HepG2 (cell line): ENCODE measurements at regions not wholly inside any gene's neighbourhood (a gene's known extent, or its start where the extent isn't known, plus 50 kb on each side); places are given as distances from the start of the nearest gene placed in this dataset.

Experiments
- ATAC-seq: fragments of 200-7000 bp; cut with Tn5 transposase; 3 replicates; pipeline ENCODE4 v1.9.1; 2020; ENCODE audit warnings: mild to moderate bottlenecking, moderate library complexity
- BruUV-seq: library from RNA; stranded (reverse); fragments of 400-500 nt; replicated peaks from 2 replicates; lab custom pipeline; 2021; lab: Mats Ljungman, UMichigan
- CTCF ChIA-PET: fragments of 300-600 bp; formaldehyde crosslinking; extraction: SDS; loops from one replicate; lab custom pipeline; 2021; ENCODE audit warnings: low total read pairs, inconsistent platforms, low intra/inter-chr PET ratio; lab: Yijun Ruan, JAX
- POLR2A ChIA-PET: fragments of 350-600 bp; sonication (Branson Sonifier 250); formaldehyde crosslinking; loops from one replicate; lab custom pipeline; 2020; ENCODE audit warnings: antibody characterized with exemption, inconsistent platforms; lab: Yijun Ruan, JAX
- DNase-seq: peaks from one replicate; pipeline ENCODE4 v3.0.0-alpha.2; 2015; ENCODE audit warnings: low spot score
- FAIRE-seq: peaks from 3 replicates; lab custom pipeline; 2011; peaks lifted over from hg19 to GRCh38; lab: Jason Lieb, UNC
- H2AFZ ChIP-seq: one replicate; pipeline ENCODE4 v1.6.1; 2011; ENCODE audit warnings: low read length, inconsistent platforms
- H3K27ac ChIP-seq: fragments of 300-600 bp; 3 replicates; pipeline ENCODE4 v1.8.0; 2011; ENCODE audit warnings: mixed run types, mild to moderate bottlenecking, mixed read lengths, low read length, inconsistent platforms; ENCODE audit not compliant: insufficient read depth; ENCODE audit errors: extremely low read length
- H3K27me3 ChIP-seq, 2 experiments: fragments of 200-600 bp in 1 of 2; 2 replicates in 1 of 2; 3 replicates in 1 of 2; pipeline versions ENCODE4 v1.6.0 to v1.8.0; 2011; ENCODE audit warnings: low read length in 2 of 2, mild to moderate bottlenecking in 2 of 2, moderate library complexity in 2 of 2, inconsistent platforms in 1 of 2; ENCODE audit not compliant: insufficient read depth in 2 of 2, control insufficient read depth in 1 of 2
- H3K36me3 ChIP-seq, 2 experiments: fragments of 200-600 bp in 1 of 2; replicated peaks in 1 of 2; 2 replicates in 1 of 2; 3 replicates in 1 of 2; pipeline versions ENCODE4 v1.5.1 to v1.8.0; 2011; ENCODE audit warnings: low read length in 2 of 2, inconsistent platforms in 1 of 2; ENCODE audit not compliant: insufficient read depth in 2 of 2, control insufficient read depth in 1 of 2
- H3K4me1 ChIP-seq: 2 replicates; pipeline ENCODE4 v1.5.1; 2012; ENCODE audit warnings: low read length, inconsistent platforms; ENCODE audit not compliant: insufficient read depth
- H3K4me2 ChIP-seq: 2 replicates; pipeline ENCODE4 v1.6.0; 2011; ENCODE audit warnings: low read depth, low read length, inconsistent platforms
- H3K4me3 ChIP-seq, 3 experiments: fragments of 200-600 bp in 1 of 3; sonication (generic), shearing (Covaris generic) in 1 of 3; replicated peaks in 1 of 3; 2 replicates each; pipeline ENCODE4 v1.5.1; 2011 to 2016; ENCODE audit warnings: low read length in 3 of 3, inconsistent platforms in 2 of 3, low read depth in 2 of 3, mild to moderate bottlenecking in 2 of 3, control low read depth in 1 of 3, mixed read lengths in 1 of 3; ENCODE audit not compliant: insufficient read depth in 1 of 3
- H3K79me2 ChIP-seq: one replicate; pipeline ENCODE4 v1.6.1; 2011; ENCODE audit warnings: low read length, inconsistent platforms; ENCODE audit not compliant: insufficient read depth
- H3K9ac ChIP-seq: 2 replicates; pipeline ENCODE4 v1.6.0; 2011; ENCODE audit warnings: mild to moderate bottlenecking, low read depth, low read length, inconsistent platforms; ENCODE audit not compliant: insufficient read depth
- H3K9me3 ChIP-seq: 2 replicates; pipeline ENCODE4 v1.5.1; 2012; ENCODE audit warnings: mild to moderate bottlenecking, low read length
- H4K20me1 ChIP-seq: 2 replicates; pipeline ENCODE4 v1.6.0; 2011; ENCODE audit warnings: inconsistent platforms, mild to moderate bottlenecking, low read length, moderate library complexity; ENCODE audit not compliant: insufficient read depth
- FOSL2 ChIP-seq: sonication (generic); formaldehyde crosslinking; IDR thresholded peaks from 2 replicates; pipeline ENCODE4 v1.4.0; 2020; ENCODE audit warnings: missing genetic modification reagents
- KLF16 ChIP-seq, 2 experiments: sonication (generic) in 1 of 2; formaldehyde crosslinking in 1 of 2; IDR thresholded peaks; 2 replicates each; pipeline versions ENCODE4 v1.6.1 to v1.8.0; 2016 to 2023; ENCODE audit warnings: missing genetic modification reagents in 2 of 2, missing compliant biosample characterization in 1 of 2
- MAFF ChIP-seq: IDR thresholded peaks from 2 replicates; pipeline ENCODE4 v1.6.1; 2011; ENCODE audit warnings: low read depth, low read length, improper control_type of control experiment
- MAFK ChIP-seq, 2 experiments: IDR thresholded peaks in 1 of 2; conservative IDR thresholded peaks in 1 of 2; 2 replicates each; pipeline ENCODE4 v1.6.1; 2011; ENCODE audit warnings: improper control_type of control experiment in 2 of 2, low read length in 2 of 2
- NONO ChIP-seq, 2 experiments: fragments of 450-650 bp in 1 of 2; sonication (generic) in 1 of 2; formaldehyde crosslinking in 1 of 2; IDR thresholded peaks in 1 of 2; conservative IDR thresholded peaks in 1 of 2; 2 replicates each; pipeline versions ENCODE4 v1.6.1 to v1.8.0; 2017 to 2022; ENCODE audit warnings: mild to moderate bottlenecking in 1 of 2, missing genetic modification reagents in 1 of 2, moderate library complexity in 1 of 2
- PAX8 ChIP-seq: sonication (generic); formaldehyde crosslinking; IDR thresholded peaks from 2 replicates; pipeline ENCODE4 v1.8.0; 2022; ENCODE audit warnings: mild to moderate bottlenecking, missing genetic modification reagents, borderline replicate concordance
- POLR2AphosphoS2 ChIP-seq: IDR thresholded peaks from 2 replicates; pipeline ENCODE4 v1.6.1; 2011; ENCODE audit warnings: low read depth, low read length, improper control_type of control experiment
- SUZ12 ChIP-seq: fragments of 150-350 bp; IDR thresholded peaks from 2 replicates; pipeline ENCODE4 v1.6.1; 2014; ENCODE audit warnings: low read depth, low read length
- ZFP36L1 ChIP-seq: sonication (generic); formaldehyde crosslinking; IDR thresholded peaks from 2 replicates; pipeline ENCODE4 v1.8.0; 2022; ENCODE audit warnings: mild to moderate bottlenecking, missing genetic modification reagents, moderate library complexity
- ZFP36L2 ChIP-seq: sonication (generic); formaldehyde crosslinking; IDR thresholded peaks from 2 replicates; pipeline ENCODE4 v1.4.0; 2020; ENCODE audit warnings: missing genetic modification reagents
- ZNF232 ChIP-seq: sonication (generic); formaldehyde crosslinking; IDR thresholded peaks from 2 replicates; pipeline ENCODE4 v1.4.0; 2020; ENCODE audit warnings: missing genetic modification reagents, borderline replicate concordance
- ZNF367 ChIP-seq: sonication (generic); formaldehyde crosslinking; IDR thresholded peaks from 2 replicates; pipeline ENCODE4 v1.4.0; 2020; ENCODE audit warnings: missing genetic modification reagents, borderline replicate concordance
- ZNF44 ChIP-seq: sonication (generic); formaldehyde crosslinking; IDR thresholded peaks from 2 replicates; pipeline ENCODE4 v1.5.1; 2020; ENCODE audit warnings: mild to moderate bottlenecking, missing genetic modification reagents
- ZNF468 ChIP-seq: sonication (generic); formaldehyde crosslinking; IDR thresholded peaks from 2 replicates; pipeline ENCODE4 v1.8.0; 2022; ENCODE audit warnings: mild to moderate bottlenecking, moderate library complexity, missing genetic modification reagents
- ZNF720 ChIP-seq: sonication (generic); formaldehyde crosslinking; IDR thresholded peaks from 2 replicates; pipeline ENCODE4 v1.4.0; 2020; ENCODE audit warnings: missing genetic modification reagents
- ZSCAN12 ChIP-seq: sonication (generic); formaldehyde crosslinking; IDR thresholded peaks from 2 replicates; pipeline ENCODE4 v1.9.0; 2021; ENCODE audit warnings: mild to moderate bottlenecking, missing genetic modification reagents
- in situ Hi-C: cut with HindIII; loops from 2 replicates; pipeline ENCODE4 v1.10.0; 2017; ENCODE audit warnings: low pct_unique_long_range_greater_than_20kb; ENCODE audit not compliant: extremely low pct_ligation_motif_present
- intact Hi-C: fragments of 100-400 bp; cut with micrococcal nuclease; formaldehyde crosslinking; loops from one replicate; pipeline ENCODE4 v1.10.0; 2022; ENCODE audit not compliant: unreplicated experiment
- TF ChIP-seq, protein P1 (sequence below): sonication (generic); formaldehyde crosslinking; IDR thresholded peaks from 2 replicates; pipeline ENCODE4 v1.4.0; 2020; ENCODE audit warnings: missing genetic modification reagents

GRCh38 chr2:49371128-49371701 is 216.9 kb upstream of the FSHR start:
- no peaks in the 10 kb centered on the region for H3K4me1 ChIP-seq
- no peak for TF ChIP-seq ZNF232 (CRISPR knock-in tag)
- no peak for TF ChIP-seq ZFP36L1 (CRISPR knock-in tag)
- no peak for TF ChIP-seq POLR2AphosphoS2
- TF ChIP-seq FOSL2, result no peak
- TF ChIP-seq ZNF367 (CRISPR knock-in tag), result no peak
- TF ChIP-seq ZSCAN12, result no peak
- TF ChIP-seq, protein P1, sequence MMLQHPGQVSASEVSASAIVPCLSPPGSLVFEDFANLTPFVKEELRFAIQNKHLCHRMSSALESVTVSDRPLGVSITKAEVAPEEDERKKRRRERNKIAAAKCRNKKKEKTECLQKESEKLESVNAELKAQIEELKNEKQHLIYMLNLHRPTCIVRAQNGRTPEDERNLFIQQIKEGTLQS (CRISPR knock-in tag), result no peak
- no peak for TF ChIP-seq SUZ12
- no peak for TF ChIP-seq ZNF468
- TF ChIP-seq ZFP36L2 (CRISPR knock-in tag), result no peak
- no peak for TF ChIP-seq ZNF720
- TF ChIP-seq PAX8 (CRISPR knock-in tag), result no peak
- TF ChIP-seq KLF16 (CRISPR knock-in tag; IDR thresholded peaks at IDR 0.05), result no peak
- no peak for TF ChIP-seq NONO (IDR thresholded peaks at IDR 0.05)
- TF ChIP-seq NONO (CRISPR knock-in tag; conservative IDR thresholded peaks at IDR 0.05), result no peak
- TF ChIP-seq ZNF44 (CRISPR knock-in tag), result no peak
- peak; percentile 37; the same call in 1 of the 2 replicates for TF ChIP-seq MAFF
- peak; percentile 29 to 41; a peak in 1 of 4 replicates for TF ChIP-seq MAFK (conservative IDR thresholded peaks at IDR 0.05 in 1 of 2, IDR thresholded peaks at IDR 0.05 in 1 of 2; ENCODE audit: low read length in 2 of 2)
- TF ChIP-seq, all 625 proteins: peak for 2
- DNase-seq (no peak), FAIRE-seq (no peak), ATAC-seq (no peak)
- BruUV-seq, result no TSS peak
- intact Hi-C loops, result no loop called here
- no peaks in the 10 kb centered on the region for H3K79me2 ChIP-seq
- no peak overlapping the region for H2AFZ ChIP-seq
- no peaks in the 10 kb centered on the region for H3K36me3 ChIP-seq
- H3K9me3 ChIP-seq, result peaks cover 7% of the 10 kb centered on the region; the same call in 1 of the 2 replicates
- ChIA-PET CTCF (no interaction called here), POLR2A (no interaction called here)
- H3K27me3 ChIP-seq, result no peaks in the 10 kb centered on the region
- no peaks in the 10 kb centered on the region for H4K20me1 ChIP-seq
- H3K27ac ChIP-seq, result no peak overlapping the region
- H3K9ac ChIP-seq, result no peak overlapping the region
- H3K4me2 ChIP-seq, result no peak overlapping the region
- in situ Hi-C loops, result no loop called here
- no peak overlapping the region for H3K4me3 ChIP-seq
